SK-N-SH (cell line): ENCODE measurements at regions not wholly inside any gene's neighbourhood (a gene's known extent, or its start where the extent isn't known, plus 50 kb on each side); places are given as distances from the start of the nearest gene placed in this dataset.

Experiments
- CTCF ChIA-PET: fragments of 300-600, 350-600 bp; formaldehyde crosslinking; extraction: SDS; loops from one replicate; lab custom pipeline; 2021; lab: Yijun Ruan, JAX
- POLR2A ChIA-PET: fragments of 350-600 bp; sonication (Branson Sonifier 250); formaldehyde crosslinking; extraction: SDS; loops from one replicate; lab custom pipeline; 2020; ENCODE audit warnings: antibody characterized with exemption, inconsistent platforms; lab: Yijun Ruan, JAX
- DNase-seq: peaks from one replicate; pipeline ENCODE4 v3.0.0; 2012
- H2AFZ ChIP-seq: fragments of 200-600 bp; sonication (generic); 2 replicates; pipeline ENCODE4 v1.8.1; 2016; ENCODE audit warnings: antibody characterized with exemption, mild to moderate bottlenecking, low read depth
- H3F3A ChIP-seq: fragments of 200-600 bp; sonication (generic); replicated peaks from 2 replicates; pipeline ENCODE3; 2016; ENCODE audit warnings: antibody characterized with exemption, mild to moderate bottlenecking; ENCODE audit not compliant: insufficient read depth
- H3K27ac ChIP-seq, 2 experiments: fragments of 200-500 bp in 1 of 2; fragments of 200-600 bp in 1 of 2; sonication (Bioruptor generic) in 1 of 2; sonication (generic), shearing (Covaris generic) in 1 of 2; 2 replicates each; pipeline versions ENCODE4 v1.5.1 to v1.6.1; 2014 to 2016; ENCODE audit warnings: low read depth in 2 of 2, inconsistent platforms in 1 of 2, low read length in 1 of 2, mild to moderate bottlenecking in 1 of 2, mixed read lengths in 1 of 2
- H3K27me3 ChIP-seq: fragments of 200-600 bp; sonication (generic), shearing (Covaris generic); 2 replicates; pipeline ENCODE4 v1.6.1; 2016; ENCODE audit warnings: mixed run types; ENCODE audit not compliant: insufficient read depth
- H3K36me3 ChIP-seq, 2 experiments: fragments of 200-500 bp in 1 of 2; fragments of 200-600 bp in 1 of 2; sonication (Bioruptor generic) in 1 of 2; sonication (generic) in 1 of 2; replicated peaks in 1 of 2; 2 replicates each; pipeline versions ENCODE3 to v1.5.1; 2014 to 2016; ENCODE audit warnings: low read length in 1 of 2, mild to moderate bottlenecking in 1 of 2; ENCODE audit not compliant: insufficient read depth in 2 of 2, control insufficient read depth in 1 of 2
- H3K4me1 ChIP-seq, 2 experiments: fragments of 200-500 bp in 1 of 2; fragments of 200-600 bp in 1 of 2; sonication (Bioruptor generic) in 1 of 2; sonication (generic), shearing (Covaris generic) in 1 of 2; 2 replicates each; pipeline versions ENCODE4 v1.5.1 to v1.6.1; 2014 to 2016; ENCODE audit warnings: low read depth in 1 of 2, low read length in 1 of 2, mixed run types in 1 of 2; ENCODE audit not compliant: insufficient read depth in 2 of 2, control insufficient read depth in 1 of 2
- H3K4me2 ChIP-seq: fragments of 200-600 bp; sonication (generic), shearing (Covaris generic); 2 replicates; pipeline ENCODE4 v1.6.1; 2017; ENCODE audit warnings: mixed run types
- H3K4me3 ChIP-seq, 2 experiments: fragments of 200-500 bp in 1 of 2; fragments of 200-600 bp in 1 of 2; sonication (Bioruptor generic) in 1 of 2; sonication (generic), shearing (Covaris generic) in 1 of 2; 2 replicates each; pipeline versions ENCODE4 v1.5.1 to v1.8.1; 2014 to 2016; ENCODE audit warnings: low read depth in 2 of 2, inconsistent platforms in 1 of 2, low read length in 1 of 2, mild to moderate bottlenecking in 1 of 2, mixed read lengths in 1 of 2, moderate library complexity in 1 of 2
- H3K79me2 ChIP-seq: fragments of 200-600 bp; sonication (generic); 2 replicates; pipeline ENCODE4 v1.8.1; 2017; ENCODE audit warnings: mild to moderate bottlenecking; ENCODE audit not compliant: insufficient read depth
- H3K9ac ChIP-seq: fragments of 200-600 bp; sonication (generic); 2 replicates; pipeline ENCODE4 v1.6.1; 2017; ENCODE audit warnings: mixed run types
- H3K9me2 ChIP-seq: fragments of 200-600 bp; sonication (generic); 2 replicates; pipeline ENCODE4 v1.6.1; 2017; ENCODE audit warnings: mixed run types
- H3K9me3 ChIP-seq: fragments of 200-600 bp; sonication (generic); 2 replicates; pipeline ENCODE4 v1.6.1; 2017; ENCODE audit warnings: mixed run types, mild to moderate bottlenecking, moderate library complexity
- H4K20me1 ChIP-seq: fragments of 200-600 bp; sonication (generic); 2 replicates; pipeline ENCODE4 v1.6.1; 2017; ENCODE audit warnings: mild to moderate bottlenecking, mixed run types; ENCODE audit not compliant: insufficient read depth
- ELF1 ChIP-seq: IDR thresholded peaks from 2 replicates; pipeline ENCODE4 v1.4.0; 2012
- EP300 ChIP-seq, 2 experiments: IDR thresholded peaks; 2 replicates each; pipeline versions ENCODE4 v1.4.0 to v1.6.1; 2012; ENCODE audit warnings: borderline replicate concordance in 1 of 2, low read depth in 1 of 2, low read length in 1 of 2
- FOXM1 ChIP-seq: IDR thresholded peaks from 2 replicates; pipeline ENCODE4 v1.4.0; 2012; ENCODE audit warnings: low read depth, mild to moderate bottlenecking
- GABPA ChIP-seq: IDR thresholded peaks from 2 replicates; pipeline ENCODE4 v1.4.0; 2012; ENCODE audit warnings: low read depth, mild to moderate bottlenecking
- GATA2 ChIP-seq: sonication (generic); formaldehyde crosslinking; IDR thresholded peaks from 2 replicates; pipeline ENCODE4 v1.5.0; 2020; ENCODE audit warnings: mild to moderate bottlenecking, missing genetic modification reagents
- MEF2A ChIP-seq: IDR thresholded peaks from 2 replicates; pipeline ENCODE4 v1.4.0; 2012; ENCODE audit warnings: low read depth, borderline replicate concordance
- MXI1 ChIP-seq: IDR thresholded peaks from 2 replicates; pipeline ENCODE4 v1.6.1; 2012; ENCODE audit warnings: mild to moderate bottlenecking, low read depth, low read length, improper control_type of control experiment
- NFIC ChIP-seq: IDR thresholded peaks from 2 replicates; pipeline ENCODE4 v1.4.0; 2012; ENCODE audit warnings: borderline replicate concordance
- NRF1 ChIP-seq: IDR thresholded peaks from 2 replicates; pipeline ENCODE4 v1.6.1; 2012; ENCODE audit warnings: low read depth, mild to moderate bottlenecking, low read length
- RAD21 ChIP-seq: IDR thresholded peaks from 2 replicates; pipeline ENCODE4 v1.6.1; 2012; ENCODE audit warnings: mild to moderate bottlenecking, low read length
- RCOR1 ChIP-seq: fragments of 150-350 bp; IDR thresholded peaks from 2 replicates; pipeline ENCODE4 v1.6.1; 2017; ENCODE audit warnings: antibody characterized with exemption, low read length
- RFX5 ChIP-seq: IDR thresholded peaks from 2 replicates; pipeline ENCODE4 v1.6.1; 2012; ENCODE audit warnings: mild to moderate bottlenecking, improper control_type of control experiment, low read length
- TAF1 ChIP-seq: IDR thresholded peaks from 2 replicates; pipeline ENCODE4 v1.6.1; 2012; ENCODE audit warnings: low read depth, mild to moderate bottlenecking, low read length, moderate library complexity, borderline replicate concordance
- TCF12 ChIP-seq: IDR thresholded peaks from 2 replicates; pipeline ENCODE4 v1.4.0; 2012
- WGBS: methylation state at CpG from one replicate; pipeline ENCODE4 v1.1.6; 2017; ENCODE audit warnings: low lambda C conversion rate; 5-methylcytosine and 5-hydroxymethylcytosine counted together
- TF ChIP-seq, protein P1 (sequence below): fragments of 150-350 bp; IDR thresholded peaks from 2 replicates; pipeline ENCODE4 v1.6.1; 2017; ENCODE audit warnings: antibody characterized with exemption, low read length, low read depth, borderline replicate concordance
- TF ChIP-seq, protein P2 (sequence below): IDR thresholded peaks from 2 replicates; pipeline ENCODE4 v1.6.1; 2012; ENCODE audit warnings: mild to moderate bottlenecking, low read depth, low read length, moderate library complexity
- TF ChIP-seq, protein P3 (sequence below): IDR thresholded peaks from 2 replicates; pipeline ENCODE4 v1.4.0; 2012; ENCODE audit warnings: low read depth, borderline replicate concordance

DNA sequence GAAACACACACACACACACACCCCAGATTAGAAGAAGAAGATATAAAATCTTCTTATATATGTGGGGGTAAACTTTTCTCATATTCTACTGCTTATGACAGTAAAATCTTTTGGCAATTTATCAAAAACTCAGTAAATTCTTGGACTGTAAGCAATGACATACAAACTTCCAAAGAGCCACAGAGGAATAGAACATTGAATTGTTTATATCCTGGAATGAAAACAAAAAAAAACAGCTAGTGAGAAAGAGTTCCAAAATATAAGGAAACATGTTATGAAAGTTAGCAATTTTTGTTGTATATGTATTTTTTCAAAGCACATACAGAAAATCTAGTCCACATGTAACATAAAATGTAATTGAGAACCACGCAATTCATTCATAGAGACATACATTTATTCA lies 764.9 kb downstream of the DSC3 start:
- no peaks in the 10 kb centered on the region for H3F3A ChIP-seq
- H3K79me2 ChIP-seq: no peaks in the 10 kb centered on the region
- H3K27me3 ChIP-seq: no peaks in the 10 kb centered on the region
- H3K36me3 ChIP-seq: no peaks in the 10 kb centered on the region
- ChIA-PET POLR2A (no interaction called here), CTCF (no interaction called here)
- H3K9me2 ChIP-seq: no peaks in the 10 kb centered on the region
- TF ChIP-seq FOXM1 (no peak), RCOR1 (no peak), MEF2A (no peak), EP300 (IDR thresholded peaks at IDR 0.05; ENCODE audit: borderline replicate concordance in 1 of 2, low read depth in 1 of 2, low read length in 1 of 2) (no peak), TAF1 (no peak), GATA2 (CRISPR knock-in tag) (no peak), RFX5 (no peak)
- TF ChIP-seq, protein P1, sequence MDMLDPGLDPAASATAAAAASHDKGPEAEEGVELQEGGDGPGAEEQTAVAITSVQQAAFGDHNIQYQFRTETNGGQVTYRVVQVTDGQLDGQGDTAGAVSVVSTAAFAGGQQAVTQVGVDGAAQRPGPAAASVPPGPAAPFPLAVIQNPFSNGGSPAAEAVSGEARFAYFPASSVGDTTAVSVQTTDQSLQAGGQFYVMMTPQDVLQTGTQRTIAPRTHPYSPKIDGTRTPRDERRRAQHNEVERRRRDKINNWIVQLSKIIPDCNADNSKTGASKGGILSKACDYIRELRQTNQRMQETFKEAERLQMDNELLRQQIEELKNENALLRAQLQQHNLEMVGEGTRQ: no peak
- TF ChIP-seq, protein P2, sequence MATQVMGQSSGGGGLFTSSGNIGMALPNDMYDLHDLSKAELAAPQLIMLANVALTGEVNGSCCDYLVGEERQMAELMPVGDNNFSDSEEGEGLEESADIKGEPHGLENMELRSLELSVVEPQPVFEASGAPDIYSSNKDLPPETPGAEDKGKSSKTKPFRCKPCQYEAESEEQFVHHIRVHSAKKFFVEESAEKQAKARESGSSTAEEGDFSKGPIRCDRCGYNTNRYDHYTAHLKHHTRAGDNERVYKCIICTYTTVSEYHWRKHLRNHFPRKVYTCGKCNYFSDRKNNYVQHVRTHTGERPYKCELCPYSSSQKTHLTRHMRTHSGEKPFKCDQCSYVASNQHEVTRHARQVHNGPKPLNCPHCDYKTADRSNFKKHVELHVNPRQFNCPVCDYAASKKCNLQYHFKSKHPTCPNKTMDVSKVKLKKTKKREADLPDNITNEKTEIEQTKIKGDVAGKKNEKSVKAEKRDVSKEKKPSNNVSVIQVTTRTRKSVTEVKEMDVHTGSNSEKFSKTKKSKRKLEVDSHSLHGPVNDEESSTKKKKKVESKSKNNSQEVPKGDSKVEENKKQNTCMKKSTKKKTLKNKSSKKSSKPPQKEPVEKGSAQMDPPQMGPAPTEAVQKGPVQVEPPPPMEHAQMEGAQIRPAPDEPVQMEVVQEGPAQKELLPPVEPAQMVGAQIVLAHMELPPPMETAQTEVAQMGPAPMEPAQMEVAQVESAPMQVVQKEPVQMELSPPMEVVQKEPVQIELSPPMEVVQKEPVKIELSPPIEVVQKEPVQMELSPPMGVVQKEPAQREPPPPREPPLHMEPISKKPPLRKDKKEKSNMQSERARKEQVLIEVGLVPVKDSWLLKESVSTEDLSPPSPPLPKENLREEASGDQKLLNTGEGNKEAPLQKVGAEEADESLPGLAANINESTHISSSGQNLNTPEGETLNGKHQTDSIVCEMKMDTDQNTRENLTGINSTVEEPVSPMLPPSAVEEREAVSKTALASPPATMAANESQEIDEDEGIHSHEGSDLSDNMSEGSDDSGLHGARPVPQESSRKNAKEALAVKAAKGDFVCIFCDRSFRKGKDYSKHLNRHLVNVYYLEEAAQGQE: no peak
- TF ChIP-seq, protein P3, sequence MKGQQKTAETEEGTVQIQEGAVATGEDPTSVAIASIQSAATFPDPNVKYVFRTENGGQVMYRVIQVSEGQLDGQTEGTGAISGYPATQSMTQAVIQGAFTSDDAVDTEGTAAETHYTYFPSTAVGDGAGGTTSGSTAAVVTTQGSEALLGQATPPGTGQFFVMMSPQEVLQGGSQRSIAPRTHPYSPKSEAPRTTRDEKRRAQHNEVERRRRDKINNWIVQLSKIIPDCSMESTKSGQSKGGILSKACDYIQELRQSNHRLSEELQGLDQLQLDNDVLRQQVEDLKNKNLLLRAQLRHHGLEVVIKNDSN: no peak
- H3K9ac ChIP-seq: no peak overlapping the region
- no peak overlapping the region for H3K27ac ChIP-seq
- 85% methylated on average over 1 of the region's 1 CpG for WGBS
- H3K4me1 ChIP-seq: no peaks in the 10 kb centered on the region; a peak in 1 of 4 replicates
- H3K9me3 ChIP-seq: no peaks in the 10 kb centered on the region
- H3K4me3 ChIP-seq: no peak overlapping the region
- no peak overlapping the region for H3K4me2 ChIP-seq
- no peaks in the 10 kb centered on the region for H4K20me1 ChIP-seq
- no peak for DNase-seq
- no peak overlapping the region for H2AFZ ChIP-seq

DNA sequence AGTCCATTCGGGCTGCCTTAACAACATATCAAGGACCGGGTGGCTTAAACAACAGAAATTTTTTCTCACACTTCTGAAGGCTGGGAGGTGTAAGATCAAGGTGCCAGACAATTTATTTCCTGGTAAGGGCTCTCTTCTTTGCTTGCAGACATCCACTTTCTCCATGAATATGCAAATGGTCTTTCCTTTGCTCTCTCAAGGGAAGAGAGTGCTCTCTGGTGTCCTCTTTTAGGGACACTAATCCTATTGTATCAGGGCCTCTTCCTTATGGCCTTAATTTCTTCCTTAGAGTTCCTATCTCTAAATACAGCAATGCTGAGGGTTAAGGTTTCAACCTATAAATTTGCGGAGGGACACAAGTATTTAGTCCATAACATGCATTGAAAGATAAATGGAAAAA lies 770.8 kb downstream of the DSC3 start:
- Histone ChIP-seq H3K27ac (no peak overlapping the region), H3K9me2 (no peaks in the 10 kb centered on the region), H3K4me2 (no peak overlapping the region), H3K27me3 (no peaks in the 10 kb centered on the region), H3K4me1 (no peaks in the 10 kb centered on the region), H2AFZ (no peak overlapping the region), H3K9ac (no peak overlapping the region), H3K79me2 (no peaks in the 10 kb centered on the region), H3K9me3 (no peaks in the 10 kb centered on the region), H3K4me3 (no peak overlapping the region), H3F3A (no peaks in the 10 kb centered on the region), H3K36me3 (no peaks in the 10 kb centered on the region), H4K20me1 (no peaks in the 10 kb centered on the region)
- no peak for DNase-seq
- TF ChIP-seq ELF1 (no peak), NRF1 (no peak), NFIC (no peak), MEF2A (no peak), GABPA (no peak), MXI1 (no peak), TCF12 (no peak), RAD21 (peak; percentile 29; the same call in 1 of the 2 replicates)
- ChIA-PET CTCF (interaction anchor here (1.2 kb wide), 1 partner anchor 9 kb away, joined by 3 read pairs; no protein-coding TSS in a partner anchor), POLR2A (no interaction called here)
- 66% methylated on average over 3 of the region's 3 CpGs for WGBS
